B cell (primary cell): ENCODE measurements at regions not wholly inside any gene's neighbourhood (a gene's known extent, or its start where the extent isn't known, plus 50 kb on each side); places are given as distances from the start of the nearest gene placed in this dataset.

Experiments used
- ATAC-seq: fragments of 200-7000 bp; cut with Tn5 transposase; one replicate; pipeline ENCODE4 v1.10.0; 2021; ENCODE audit warnings: low read depth, mild to moderate bottlenecking, moderate number of reproducible peaks, moderate library complexity
- CTCF ChIA-PET: fragments of 350-600 bp; sonication (Branson Sonifier 250); formaldehyde crosslinking; loops from one replicate; lab custom pipeline; 2021; ENCODE audit warnings: antibody characterized with exemption, inconsistent platforms; lab: Charles Lee
- POLR2A ChIA-PET: fragments of 350-600 bp; sonication (Branson Sonifier 250); formaldehyde crosslinking; loops from one replicate; lab custom pipeline; 2021; ENCODE audit warnings: antibody characterized with exemption; lab: Charles Lee
- DNase-seq: peaks from one replicate; pipeline ENCODE4 v3.0.0; 2013
- H2AFZ ChIP-seq: 2 replicates; pipeline ENCODE4 v1.6.1; 2012; ENCODE audit warnings: mild to moderate bottlenecking, low read depth, low read length; ENCODE audit not compliant: insufficient read depth, poor library complexity, severe bottlenecking
- H3K27ac ChIP-seq, 2 donors: 1 replicate in 1 of 2; 2 replicates in 1 of 2; pipeline ENCODE4 v1.5.1; 2012 to 2013; ENCODE audit warnings: low read length in 2 of 2, mild to moderate bottlenecking in 2 of 2, moderate library complexity in 1 of 2
- H3K27me3 ChIP-seq, 4 experiments: fragments of 200-600 bp in 1 of 4; sonication (generic) in 1 of 4; replicated peaks in 1 of 4; 1 replicate in 2 of 4; 2 replicates in 2 of 4; pipeline versions ENCODE4 v1.6.1 to v1.7.0; 2013 to 2016; ENCODE audit warnings: low read length in 3 of 4, mild to moderate bottlenecking in 2 of 4, mixed read lengths in 1 of 4, moderate library complexity in 1 of 4; ENCODE audit not compliant: insufficient read depth in 4 of 4, control insufficient read depth in 3 of 4; ENCODE audit errors: control extremely low read depth in 1 of 4
- H3K36me3 ChIP-seq, 2 experiments: replicated peaks in 1 of 2; 1 replicate in 1 of 2; 2 replicates in 1 of 2; pipeline versions ENCODE4 v1.6.1 to v1.7.1; 2013; ENCODE audit warnings: low read length in 1 of 2; ENCODE audit not compliant: insufficient read depth in 2 of 2, control insufficient read depth in 1 of 2; ENCODE audit errors: control extremely low read depth in 1 of 2, extremely low read depth in 1 of 2
- H3K4me1 ChIP-seq, 2 donors: fragments of 200-600 bp in 1 of 2; sonication (generic) in 1 of 2; 1 replicate in 1 of 2; 2 replicates in 1 of 2; pipeline versions ENCODE4 v1.5.1 to v1.6.1; 2013 to 2017; ENCODE audit warnings: low read length in 2 of 2; ENCODE audit not compliant: control insufficient read depth in 2 of 2, insufficient read depth in 2 of 2
- H3K4me2 ChIP-seq: replicated peaks from 2 replicates; pipeline ENCODE3; 2012; ENCODE audit warnings: mild to moderate bottlenecking, low read depth, low read length; ENCODE audit not compliant: poor library complexity, severe bottlenecking
- H3K4me3 ChIP-seq, 5 experiments: fragments of 200-600 bp in 1 of 5; sonication (generic) in 1 of 5; 1 replicate in 3 of 5; 2 replicates in 2 of 5; pipeline versions ENCODE4 v1.5.1 to v1.7.0; 2011 to 2016; ENCODE audit warnings: low read length in 4 of 5, mild to moderate bottlenecking in 4 of 5, low read depth in 2 of 5, control low read depth in 1 of 5, moderate library complexity in 1 of 5; ENCODE audit not compliant: insufficient read depth in 1 of 5; ENCODE audit errors: control extremely low read depth in 1 of 5, extremely low read depth in 1 of 5
- H3K79me2 ChIP-seq: fragments of 200-600 bp; sonication (generic); one replicate; pipeline ENCODE4 v1.6.0; 2016; ENCODE audit warnings: low read length; ENCODE audit not compliant: control insufficient read depth, insufficient read depth
- H3K9ac ChIP-seq: fragments of 200-600 bp; sonication (generic); 2 replicates; pipeline ENCODE4 v1.6.1; 2017; ENCODE audit warnings: mild to moderate bottlenecking, low read length, moderate library complexity
- H3K9me3 ChIP-seq, 3 donors: one replicate each; pipeline versions ENCODE4 v1.6.1 to v1.7.1; 2013; ENCODE audit warnings: low read length in 2 of 3; ENCODE audit not compliant: control insufficient read depth in 2 of 3, insufficient read depth in 1 of 3; ENCODE audit errors: control extremely low read depth in 1 of 3
- H4K20me1 ChIP-seq: 2 replicates; pipeline ENCODE4 v1.6.0; 2012; ENCODE audit warnings: mild to moderate bottlenecking, low read length; ENCODE audit not compliant: insufficient read depth, control insufficient read depth, poor library complexity, severe bottlenecking
- H3K27ac Mint-ChIP-seq: one replicate; pipeline ENCODE4 v1.8.0; 2021; ENCODE audit warnings: mixed read lengths
- H3K27me3 Mint-ChIP-seq: one replicate; pipeline ENCODE4 v1.8.0; 2021; ENCODE audit warnings: mixed read lengths
- H3K4me1 Mint-ChIP-seq: one replicate; pipeline ENCODE4 v1.8.0; 2021; ENCODE audit warnings: mixed read lengths
- H3K4me3 Mint-ChIP-seq: one replicate; pipeline ENCODE4 v1.8.0; 2021; ENCODE audit warnings: mixed read lengths
- H3K9me3 Mint-ChIP-seq: one replicate; pipeline ENCODE4 v1.8.0; 2022; ENCODE audit warnings: mixed read lengths; ENCODE audit not compliant: insufficient read depth
- EZH2 ChIP-seq: IDR thresholded peaks from 2 replicates; pipeline ENCODE4 v1.6.1; 2012; ENCODE audit warnings: borderline replicate concordance, low read depth, mild to moderate bottlenecking, moderate library complexity, low read length; ENCODE audit not compliant: insufficient read depth, poor library complexity, severe bottlenecking
- WGBS: methylation state at CpG from one replicate; pipeline ENCODE4 v1.1.5; 2013; ENCODE audit warnings: missing lambda C conversion rate; ENCODE audit not compliant: insufficient coverage; 5-methylcytosine and 5-hydroxymethylcytosine counted together
- intact Hi-C: fragments of 100-400 bp; cut with micrococcal nuclease; formaldehyde crosslinking; loops from one replicate; pipeline ENCODE4 v1.10.0; 2022
- TF ChIP-seq, protein P1 (sequence below): fragments of 200-600 bp; IDR thresholded peaks from one replicate; pipeline ENCODE4 v1.8.0; 2022; ENCODE audit warnings: antibody characterized with exemption, mild to moderate bottlenecking

- H3K4me3 ChIP-seq = no peak overlapping the region
- WGBS = 100% methylated on average over 1 of the region's 2 CpGs
- H4K20me1 ChIP-seq = no peaks in the 10 kb centered on the region
- Mint-ChIP-seq H3K4me3 (no peak overlapping the region), H3K27me3 (no peaks in the 10 kb centered on the region), H3K9me3 (no peaks in the 10 kb centered on the region), H3K4me1 (peaks cover 6% of the 10 kb centered on the region), H3K27ac (no peak overlapping the region)
- intact Hi-C loops = no loop called here
- no peaks in the 10 kb centered on the region for H3K36me3 ChIP-seq
- no peaks in the 10 kb centered on the region for H3K27me3 ChIP-seq
- no peak overlapping the region for H3K4me2 ChIP-seq
- ATAC-seq (no peak), DNase-seq (no peak)
- no peak overlapping the region for H3K9ac ChIP-seq
- ChIA-PET CTCF (no interaction called here), POLR2A (no interaction called here)
- peaks cover 0 to 3% (median 0%) of the 10 kb centered on the region in 3 donors for H3K9me3 ChIP-seq
- H2AFZ ChIP-seq = no peak overlapping the region
- H3K27ac ChIP-seq = no peak overlapping the region
- no peaks in the 10 kb centered on the region for H3K4me1 ChIP-seq
- no peaks in the 10 kb centered on the region for H3K79me2 ChIP-seq
- TF ChIP-seq EZH2 = no peak
- TF ChIP-seq, protein P1, sequence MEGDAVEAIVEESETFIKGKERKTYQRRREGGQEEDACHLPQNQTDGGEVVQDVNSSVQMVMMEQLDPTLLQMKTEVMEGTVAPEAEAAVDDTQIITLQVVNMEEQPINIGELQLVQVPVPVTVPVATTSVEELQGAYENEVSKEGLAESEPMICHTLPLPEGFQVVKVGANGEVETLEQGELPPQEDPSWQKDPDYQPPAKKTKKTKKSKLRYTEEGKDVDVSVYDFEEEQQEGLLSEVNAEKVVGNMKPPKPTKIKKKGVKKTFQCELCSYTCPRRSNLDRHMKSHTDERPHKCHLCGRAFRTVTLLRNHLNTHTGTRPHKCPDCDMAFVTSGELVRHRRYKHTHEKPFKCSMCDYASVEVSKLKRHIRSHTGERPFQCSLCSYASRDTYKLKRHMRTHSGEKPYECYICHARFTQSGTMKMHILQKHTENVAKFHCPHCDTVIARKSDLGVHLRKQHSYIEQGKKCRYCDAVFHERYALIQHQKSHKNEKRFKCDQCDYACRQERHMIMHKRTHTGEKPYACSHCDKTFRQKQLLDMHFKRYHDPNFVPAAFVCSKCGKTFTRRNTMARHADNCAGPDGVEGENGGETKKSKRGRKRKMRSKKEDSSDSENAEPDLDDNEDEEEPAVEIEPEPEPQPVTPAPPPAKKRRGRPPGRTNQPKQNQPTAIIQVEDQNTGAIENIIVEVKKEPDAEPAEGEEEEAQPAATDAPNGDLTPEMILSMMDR = no peak
Measured at GRCh38 chrX:8043546-8043945, 116.3 kb upstream of the PNPLA4 start.

GRCh38 chrX:8043121-8043520, 115.9 kb upstream of the PNPLA4 start:
- Histone ChIP-seq H3K9ac (no peak overlapping the region), H3K9me3 (peaks cover 0 to 3% (median 0%) of the 10 kb centered on the region in 3 donors), H3K4me2 (no peak overlapping the region), H2AFZ (no peak overlapping the region), H3K27ac (no peak overlapping the region), H3K27me3 (no peaks in the 10 kb centered on the region), H4K20me1 (no peaks in the 10 kb centered on the region), H3K79me2 (no peaks in the 10 kb centered on the region), H3K4me1 (peaks cover 2 to 4% of the 10 kb centered on the region in 2 donors), H3K4me3 (no peak overlapping the region), H3K36me3 (no peaks in the 10 kb centered on the region)
- CTCF ChIA-PET = no interaction called here
- peaks cover 2% of the 10 kb centered on the region for H3K4me1 Mint-ChIP-seq
- H3K4me3 Mint-ChIP-seq = no peak overlapping the region
- intact Hi-C loops = no loop called here
- no peak for TF ChIP-seq EZH2
- TF ChIP-seq, protein P1 = no peak
- ATAC-seq = no peak
- no peaks in the 10 kb centered on the region for H3K9me3 Mint-ChIP-seq
- POLR2A ChIA-PET = no interaction called here
- no peak overlapping the region for H3K27ac Mint-ChIP-seq
- no peak for DNase-seq
- WGBS = no CpG with 5 or more reads among the region's 3 CpGs
- H3K27me3 Mint-ChIP-seq = no peaks in the 10 kb centered on the region
